Stimulated activated CD4-positive, alpha-beta T cell treated with anti-CD3 and anti-CD28 coated beads, Interleukin-4, amount 100 ng/mL, for 4 hours (primary cell): ENCODE measurements at regions not wholly inside any gene's neighbourhood (a gene's known extent, or its start where the extent isn't known, plus 50 kb on each side); places are given as distances from the start of the nearest gene placed in this dataset.
"Not testable (repeated sequence)": the region's sequence is repeated elsewhere in the genome, so short reads cannot be mapped to it uniquely, and the experiment has no call there.

ENCODE experiments used
- DNase-seq, 2 experiments: peaks; one replicate each; pipeline ENCODE4 v3.0.0-alpha.2; 2020

DNA sequence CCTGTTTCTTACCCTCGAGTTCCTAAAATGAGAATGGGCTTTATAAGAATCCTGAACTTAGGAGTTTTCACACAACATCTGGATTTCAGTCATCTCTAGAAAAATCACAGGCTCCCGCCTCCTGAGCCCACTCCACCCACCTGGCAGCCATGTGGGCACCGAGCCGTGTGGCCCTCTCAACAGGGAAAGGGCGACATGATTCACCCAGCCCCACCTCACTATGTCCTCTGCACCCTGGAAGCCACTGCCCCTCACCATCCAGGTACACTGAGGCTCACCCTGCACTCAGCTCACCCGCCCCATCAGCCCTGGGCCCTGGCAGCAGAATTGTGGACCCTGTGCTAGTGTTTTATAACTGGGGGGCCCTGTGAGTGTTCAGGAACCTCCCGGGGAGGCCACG is 101.5 kb downstream of the SHANK2 start:
- DNase-seq, result no peak

DNA sequence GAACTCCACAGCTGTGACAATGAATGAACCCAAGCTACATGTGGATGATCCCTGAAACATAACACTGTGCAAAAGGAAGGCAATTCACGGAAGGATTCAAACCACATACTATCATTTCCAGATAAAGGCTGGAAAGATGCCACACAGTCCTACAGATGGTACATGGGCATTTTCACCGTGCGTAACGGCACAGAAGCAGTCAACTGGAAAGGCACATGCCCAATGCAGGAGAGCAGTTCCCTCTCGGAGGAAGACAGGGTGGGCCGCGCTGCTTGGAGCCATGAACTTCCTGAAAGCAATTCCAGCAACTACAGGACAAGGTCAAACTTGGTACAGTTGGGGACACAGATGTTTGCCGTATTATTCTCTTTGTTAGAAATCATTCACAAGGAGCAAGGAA is 103.7 kb downstream of the SHANK2 start:
- no peak for DNase-seq

DNA sequence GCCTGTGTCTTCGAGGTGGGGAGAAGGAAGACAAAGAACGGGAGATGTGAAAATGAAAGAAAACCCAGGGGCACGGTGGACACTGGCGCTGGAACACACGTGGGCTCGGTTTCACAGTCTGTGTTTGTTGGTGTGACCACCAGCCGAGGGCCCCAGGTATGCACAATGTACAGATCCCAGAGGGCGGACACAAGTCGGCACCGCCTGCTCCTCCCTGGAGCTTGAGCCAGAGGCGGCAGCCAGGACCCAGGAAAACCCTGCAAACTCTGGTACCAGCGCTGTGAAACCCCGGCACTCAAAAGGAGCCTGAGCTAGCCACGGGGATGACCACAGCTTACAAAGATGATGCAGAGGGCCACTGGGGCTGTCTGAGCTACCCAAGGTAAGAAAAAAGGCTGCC is 105.0 kb downstream of the SHANK2 start:
- no peak for DNase-seq

DNA sequence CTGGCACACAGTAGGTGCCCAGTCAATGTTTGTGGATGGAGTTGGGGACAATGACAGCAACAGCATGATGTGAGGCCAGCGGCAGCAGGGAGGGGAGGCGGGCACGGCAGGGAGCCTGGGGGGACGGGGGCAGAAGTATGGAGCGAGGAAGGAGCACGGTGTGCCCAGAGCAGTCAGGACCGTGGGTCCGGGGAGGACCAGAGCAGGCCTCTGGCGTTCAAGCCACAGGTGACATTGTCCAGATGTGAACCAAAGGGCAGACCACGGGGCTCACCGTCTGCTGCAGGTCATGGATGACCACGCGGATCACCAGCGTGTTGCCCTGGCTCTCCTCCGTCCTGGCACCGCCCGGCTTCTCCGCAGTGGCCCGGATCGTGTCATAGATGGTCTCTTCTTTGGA is 105.5 kb downstream of the SHANK2 start:
- no peak for DNase-seq

DNA sequence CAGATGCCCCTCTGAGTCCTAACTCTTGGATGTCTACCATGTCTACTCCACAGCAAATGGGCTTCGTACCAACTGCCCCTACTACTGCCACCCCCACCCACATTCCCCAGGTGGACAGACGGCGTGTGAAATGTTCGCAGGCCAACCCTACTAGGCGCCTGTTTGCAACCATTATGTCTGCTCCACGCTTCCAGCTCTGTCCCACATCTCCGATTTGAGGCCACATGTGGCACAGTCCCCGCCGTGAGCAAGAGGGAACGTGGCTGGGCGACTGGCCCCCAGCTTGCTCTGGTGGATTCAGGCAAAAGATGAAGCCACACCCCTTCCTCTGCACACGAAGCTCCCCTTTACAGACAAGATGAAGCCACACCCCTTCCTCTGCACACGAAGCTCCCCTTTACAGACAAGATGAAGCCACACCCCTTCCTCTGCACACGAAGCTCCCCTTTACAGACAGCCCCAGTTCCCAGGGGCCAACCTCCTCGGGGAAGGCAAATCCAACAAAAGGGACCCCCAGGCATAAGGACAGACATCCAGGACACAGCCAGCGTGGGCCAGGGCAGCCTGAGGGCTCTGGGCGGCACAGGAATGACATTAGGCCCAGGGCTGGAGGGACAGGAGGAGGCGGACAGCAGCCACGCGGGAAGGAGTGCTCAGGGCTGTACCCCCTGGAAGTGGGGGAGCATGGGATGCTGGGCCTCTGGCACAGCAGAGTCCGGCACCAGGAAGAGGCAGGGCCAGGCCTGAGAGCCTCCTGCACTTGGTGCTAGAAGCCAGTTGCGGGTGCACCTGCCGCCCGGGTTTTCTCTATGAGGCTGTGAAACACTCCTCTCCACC is 106.2 kb downstream of the SHANK2 start:
- no peak for DNase-seq

DNA sequence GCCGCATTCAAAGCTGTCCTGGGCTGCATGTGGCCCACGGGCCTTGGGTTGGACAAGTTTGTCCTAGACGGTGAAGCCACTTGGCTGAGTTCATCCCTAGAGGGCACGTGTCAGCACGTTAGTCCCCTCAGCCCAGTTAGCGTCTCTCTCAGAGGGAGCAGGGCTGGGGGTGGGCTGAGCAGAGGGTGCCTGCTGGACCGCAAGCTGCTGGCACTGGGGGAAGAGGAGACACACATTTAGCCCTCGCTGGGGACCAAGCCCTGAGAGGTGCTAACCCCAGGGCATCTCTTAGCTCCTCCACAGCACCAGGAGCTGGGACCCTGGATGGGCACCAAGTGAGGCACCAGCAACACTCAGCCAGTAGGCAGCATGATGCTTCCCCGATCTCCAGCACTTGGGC is 107.0 kb downstream of the SHANK2 start:
- no peak for DNase-seq

DNA sequence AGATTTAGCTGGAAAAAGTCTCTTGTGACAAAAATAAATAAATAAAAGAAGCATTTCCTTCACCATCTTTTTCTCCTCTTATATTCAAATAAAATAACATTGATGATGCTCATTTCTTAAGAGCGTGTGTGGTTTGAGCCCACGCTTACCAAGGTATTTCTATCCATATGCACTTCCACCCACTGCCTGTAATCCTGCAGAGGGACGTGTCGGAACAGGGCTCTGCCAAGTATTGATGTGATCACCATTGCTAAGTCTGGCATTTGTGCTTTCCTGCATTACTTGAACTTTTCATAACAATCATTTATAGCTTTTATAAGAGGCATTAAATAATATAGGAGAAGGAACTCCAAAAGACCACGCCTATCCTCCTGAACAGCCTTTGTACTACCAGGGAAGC is 107.6 kb downstream of the SHANK2 start:
- DNase-seq, result no peak

DNA sequence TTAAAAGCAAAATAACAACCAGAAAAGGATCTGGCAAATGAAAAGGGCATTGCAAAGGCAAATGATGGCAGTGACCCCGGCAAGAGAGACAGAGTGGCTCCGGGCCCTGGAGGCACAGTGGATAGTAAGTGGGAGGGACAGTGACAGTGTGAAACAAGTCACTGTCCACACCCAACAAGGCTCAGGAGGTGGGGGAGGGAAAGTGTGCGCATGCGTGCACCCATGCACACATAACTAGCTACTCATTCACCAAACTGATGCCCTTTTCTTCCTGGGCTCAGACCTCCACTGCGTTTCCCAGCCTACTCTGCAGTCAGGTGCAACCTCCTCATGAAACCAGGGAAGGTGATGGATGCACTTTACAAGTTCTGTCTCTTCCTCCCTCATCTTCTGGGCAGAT is 108.4 kb downstream of the SHANK2 start:
- DNase-seq, result no peak

DNA sequence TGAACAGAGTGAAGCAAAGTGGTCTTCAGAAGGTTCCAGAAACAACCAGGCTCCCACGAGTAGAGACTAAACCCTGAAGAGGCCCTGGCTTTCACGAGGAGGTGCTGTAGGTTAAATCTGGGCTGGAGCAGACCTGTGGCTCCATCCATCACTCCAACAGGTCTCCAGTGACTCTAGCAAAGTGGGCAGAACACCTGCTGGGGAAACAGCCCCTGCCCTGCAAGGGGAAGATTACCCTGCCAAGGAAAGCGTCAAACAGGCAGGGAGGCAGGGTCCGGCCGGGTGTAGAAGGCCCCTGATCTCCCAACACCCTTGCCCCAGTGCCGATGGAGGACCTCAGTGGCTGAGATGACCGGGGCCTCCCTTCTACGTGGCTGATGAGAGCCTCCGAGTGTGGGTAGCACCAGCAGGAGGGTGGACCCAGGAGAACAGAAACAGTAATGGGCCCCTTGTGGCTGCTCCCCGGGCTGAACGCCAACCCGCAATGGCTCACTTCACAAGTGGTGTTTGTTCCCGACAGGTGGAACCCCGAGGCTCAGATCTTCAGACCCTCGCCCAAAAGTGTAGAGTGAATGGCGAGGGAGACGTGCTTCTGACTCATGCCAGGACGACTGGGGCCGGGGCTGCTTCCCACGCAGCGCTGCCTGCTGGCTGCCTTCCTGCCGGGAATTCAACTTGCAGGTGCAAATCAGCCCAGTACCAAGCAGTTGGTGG is 112.0 kb downstream of the SHANK2 start:
- DNase-seq, result no peak

DNA sequence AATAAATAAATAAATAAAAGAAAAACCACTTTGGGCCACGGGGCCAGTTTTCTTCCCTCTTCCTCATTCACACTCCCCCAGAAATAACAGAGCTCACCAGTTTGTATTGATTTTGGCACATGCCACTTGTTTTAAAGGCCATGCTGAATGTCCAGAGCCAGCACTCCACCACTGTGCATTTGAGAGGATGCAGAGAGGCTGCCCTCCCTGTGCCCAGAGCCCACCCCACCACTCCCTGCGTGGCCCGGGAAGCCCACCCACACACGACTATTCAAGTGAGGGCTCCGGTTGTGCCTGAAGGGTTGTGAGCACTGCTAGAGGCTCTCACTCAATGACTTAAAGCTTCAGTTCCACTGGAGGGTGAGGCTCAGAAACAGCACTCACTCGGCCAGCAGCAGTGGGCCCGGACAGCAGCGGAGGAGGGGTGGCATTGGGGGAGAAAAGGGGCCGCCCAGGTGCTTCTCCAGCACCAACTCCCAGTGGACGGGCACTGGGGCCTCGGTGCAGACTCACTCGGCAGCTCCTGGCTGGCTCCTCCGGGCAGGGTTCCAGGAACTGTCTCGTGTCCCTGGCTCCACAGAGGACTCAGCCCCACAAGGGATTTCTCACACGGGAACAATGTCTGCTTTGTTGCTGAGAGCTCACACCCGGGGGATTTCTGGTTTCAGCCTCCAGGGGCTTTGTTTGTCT is 112.7 kb downstream of the SHANK2 start:
- no peak for DNase-seq

DNA sequence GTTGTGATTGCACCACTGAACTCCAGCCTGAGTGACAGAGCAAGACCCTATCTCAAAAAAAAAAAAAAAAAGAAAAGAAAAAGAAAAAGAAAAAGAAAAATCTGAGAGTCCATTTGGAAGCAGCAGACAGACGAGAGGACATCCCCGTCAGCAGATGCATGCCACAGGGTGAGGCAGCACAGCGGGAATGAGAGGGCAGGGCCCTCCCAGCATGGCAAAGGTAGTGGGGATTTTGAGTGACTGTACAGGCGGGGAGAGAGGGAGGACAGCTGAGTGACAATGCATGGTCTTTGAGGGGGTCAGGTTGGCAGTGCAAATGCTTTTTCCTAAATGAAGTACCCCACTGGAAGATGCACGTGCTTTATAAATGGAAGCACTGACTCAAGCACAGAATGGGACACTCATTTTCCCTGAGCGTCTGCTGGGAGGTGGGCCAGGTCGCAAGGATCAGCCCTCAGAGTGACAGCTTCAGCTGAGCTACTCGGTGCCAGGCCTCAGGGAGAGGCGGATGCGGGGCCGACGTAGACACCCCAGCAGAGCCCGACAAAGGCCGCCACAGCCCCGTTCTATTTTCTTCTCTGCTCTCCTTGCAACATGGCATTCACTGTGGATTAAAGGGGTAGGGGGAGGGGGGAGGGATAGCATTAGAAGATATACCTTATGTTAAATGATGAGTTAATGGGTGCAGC is 113.5 kb downstream of the SHANK2 start:
- DNase-seq, result no peak

DNA sequence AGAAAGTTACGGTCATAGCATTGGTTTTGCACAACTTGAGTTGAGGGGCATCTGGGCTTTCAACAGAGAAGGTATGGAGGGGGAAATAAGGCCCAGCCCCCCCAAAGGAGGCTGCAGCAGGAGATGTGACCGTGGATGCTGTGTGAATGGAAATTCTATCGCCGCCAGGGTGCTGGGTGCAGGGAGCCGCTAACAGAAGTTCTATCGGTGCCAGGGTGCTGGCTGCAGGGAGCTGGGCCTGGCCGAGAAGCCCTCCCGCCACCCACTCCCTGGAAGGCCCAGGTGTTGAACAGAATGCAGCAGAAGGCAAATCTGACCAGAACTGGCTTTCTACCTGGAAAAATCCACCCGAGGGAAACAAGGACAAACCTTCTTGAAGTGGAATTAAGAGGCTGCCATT is 115.0 kb downstream of the SHANK2 start:
- no peak for DNase-seq

DNA sequence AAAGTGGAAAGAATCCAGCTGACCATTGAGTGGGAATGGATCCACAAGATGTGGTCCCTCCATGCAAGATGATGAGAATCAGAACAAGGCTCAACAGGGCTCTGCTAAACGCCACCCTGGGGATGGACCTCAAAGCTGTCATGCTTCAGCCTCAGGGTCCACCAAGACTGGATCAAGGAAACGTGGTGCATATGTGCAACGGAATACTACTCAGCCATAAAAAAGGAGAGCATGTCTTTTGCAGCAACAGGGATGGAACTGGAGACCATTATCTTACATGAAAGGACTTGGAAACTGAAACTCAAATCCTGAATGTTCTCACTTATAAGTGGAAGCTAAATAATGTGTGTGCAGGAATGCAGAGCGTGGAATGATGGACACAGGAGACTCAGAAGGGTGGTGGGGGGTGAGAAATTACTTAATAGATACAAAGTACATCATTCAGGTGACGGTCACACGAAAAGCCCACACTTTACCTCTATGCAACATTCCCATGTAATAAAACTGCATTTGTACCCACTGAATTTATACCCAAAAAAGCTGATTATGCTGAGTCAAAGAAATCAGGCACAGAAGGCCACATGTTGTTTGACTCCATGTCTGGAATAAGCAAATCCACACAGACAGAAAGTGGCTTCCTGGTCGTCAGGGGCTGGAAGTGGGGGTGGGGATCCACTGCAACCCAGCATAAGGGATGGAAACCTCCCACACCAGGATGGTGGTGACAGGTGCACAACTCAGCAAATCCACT is 116.1 kb downstream of the SHANK2 start:
- no peak for DNase-seq

DNA sequence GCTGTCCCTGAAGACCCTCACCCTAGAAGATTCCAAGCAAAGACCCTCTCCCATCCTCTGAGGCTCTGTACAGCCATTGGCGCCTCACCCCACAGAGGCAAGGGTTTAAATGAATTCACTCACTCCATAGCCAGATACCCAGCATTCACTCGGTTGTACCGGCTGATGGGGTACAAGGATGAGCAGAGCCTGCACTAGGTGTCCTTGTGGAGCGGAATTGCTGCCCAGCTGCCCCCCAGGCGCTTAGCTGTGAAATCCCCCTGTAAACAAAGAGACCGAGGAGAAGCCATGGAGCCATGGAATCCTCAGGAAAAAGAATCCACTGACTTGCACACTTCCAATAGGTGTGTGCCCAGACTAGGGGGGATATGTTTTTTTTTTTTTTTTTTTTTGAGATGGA is 117.3 kb downstream of the SHANK2 start:
- no peak for DNase-seq

DNA sequence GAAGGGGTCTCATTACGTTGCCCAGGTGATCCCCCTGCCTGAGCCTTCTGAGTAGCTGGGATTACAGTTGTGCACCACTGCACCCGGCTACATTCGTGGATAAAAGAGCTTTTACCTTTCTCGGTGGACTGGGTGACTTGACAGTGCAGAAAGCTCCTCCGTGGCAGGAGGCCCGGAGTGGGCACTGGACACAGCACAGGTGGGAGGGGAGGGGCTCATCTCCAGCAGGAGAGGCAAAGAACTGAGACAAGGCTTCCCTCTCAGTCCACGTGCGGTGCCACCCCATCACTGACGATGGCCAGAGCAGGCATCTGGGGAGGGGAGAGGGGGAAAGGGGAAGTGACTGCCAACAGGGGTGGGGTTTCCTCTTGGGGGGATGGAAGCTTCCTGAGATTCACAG is 118.4 kb downstream of the SHANK2 start:
- no peak for DNase-seq

DNA sequence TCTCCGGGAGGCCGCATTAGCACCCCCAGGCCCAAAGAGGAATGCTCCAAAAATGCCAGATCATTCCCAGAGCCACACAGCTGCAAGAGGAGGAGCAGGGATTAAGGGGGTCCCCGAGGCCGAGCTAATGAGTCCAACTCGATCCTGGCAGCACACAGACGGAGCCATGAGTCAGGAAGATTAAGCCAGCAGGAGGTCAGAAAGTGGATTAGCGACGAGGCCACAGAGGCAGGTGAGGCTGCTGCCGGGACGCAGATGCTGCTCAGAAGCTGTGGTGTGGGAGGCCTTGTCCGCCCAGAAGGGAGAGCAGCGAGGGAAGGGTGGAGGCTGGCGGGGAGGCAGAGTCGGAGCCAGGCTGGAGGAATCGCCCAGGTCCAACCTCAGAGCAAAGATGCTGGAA is 120.5 kb downstream of the SHANK2 start:
- no peak for DNase-seq

DNA sequence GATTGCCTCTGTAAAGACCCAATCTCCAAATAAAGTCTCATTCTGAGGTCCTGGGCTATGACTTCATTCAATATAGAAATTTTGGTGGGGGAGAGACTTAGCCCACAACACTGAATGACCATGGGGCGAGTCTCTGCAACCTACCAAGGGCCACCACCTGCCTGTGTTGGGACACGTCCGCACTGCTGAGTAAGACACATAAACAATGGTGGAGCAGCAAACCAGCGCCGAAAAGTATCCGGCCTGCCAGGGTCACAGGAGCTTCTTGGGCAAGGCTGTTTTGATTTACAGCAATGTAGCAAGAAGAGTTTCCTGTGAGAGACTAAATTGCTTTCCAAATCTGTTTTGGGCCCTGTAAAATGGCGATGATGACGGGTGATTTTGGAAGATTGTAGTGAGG is 122.3 kb downstream of the SHANK2 start:
- no peak for DNase-seq

DNA sequence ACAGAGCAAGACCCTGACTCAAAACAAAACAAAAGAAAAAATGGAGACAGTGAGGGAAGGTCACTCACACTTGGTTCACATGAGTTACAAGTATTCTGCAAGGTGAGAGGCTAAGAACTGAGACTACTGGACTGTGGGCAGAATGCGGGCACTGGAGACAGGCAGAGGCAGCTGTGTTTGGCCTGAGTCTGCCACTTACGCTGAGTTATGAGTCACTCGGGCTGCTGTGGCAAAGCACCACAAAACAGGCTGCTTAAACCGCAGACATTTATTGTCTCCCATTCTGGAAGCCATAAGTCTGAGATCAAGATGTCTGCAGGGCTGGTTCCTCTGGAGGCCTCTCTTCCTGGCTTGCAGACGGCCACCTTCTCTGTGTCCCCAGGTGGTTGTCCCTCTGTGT is 122.8 kb downstream of the SHANK2 start:
- DNase-seq, result no peak

DNA sequence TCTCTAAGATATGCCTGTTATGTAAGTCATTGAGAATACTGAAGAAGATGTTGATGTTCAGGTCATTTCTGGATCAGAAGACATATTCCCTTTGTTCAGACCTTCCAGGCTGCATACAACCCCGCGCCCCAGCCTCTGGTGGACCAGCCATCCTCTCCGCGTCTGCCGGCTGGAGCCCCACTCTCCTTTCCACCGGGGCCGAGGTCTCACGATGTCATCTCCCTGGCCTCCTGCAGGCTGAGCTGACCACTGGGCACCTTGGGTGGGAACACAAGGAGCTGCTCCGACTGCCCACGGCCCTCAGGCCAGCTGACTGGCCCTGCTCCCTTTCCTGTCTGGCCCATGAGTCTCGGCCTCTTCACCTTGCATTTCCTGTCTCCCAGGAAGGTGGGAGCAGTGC is 124.6 kb downstream of the SHANK2 start:
- DNase-seq, result no peak

DNA sequence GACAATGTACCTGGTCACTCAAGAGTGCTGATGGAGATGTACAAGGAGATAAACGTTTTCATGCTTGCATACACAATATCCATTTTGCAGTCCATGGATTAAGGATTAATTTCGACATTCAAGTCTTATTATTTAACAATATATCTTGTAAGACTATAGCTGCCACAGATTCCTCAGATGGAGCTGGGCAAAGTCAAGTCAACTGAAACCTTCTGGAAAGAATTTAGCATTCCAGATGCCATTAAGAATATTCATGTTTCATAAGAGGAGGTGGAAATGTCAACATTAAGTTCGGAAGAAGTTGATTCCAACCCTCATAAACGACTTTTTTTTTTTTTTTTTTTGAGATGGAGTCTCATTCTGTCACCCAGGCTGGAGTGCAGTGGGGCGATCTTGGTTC is 126.0 kb downstream of the SHANK2 start:
- DNase-seq, result not testable (repeated sequence)

DNA sequence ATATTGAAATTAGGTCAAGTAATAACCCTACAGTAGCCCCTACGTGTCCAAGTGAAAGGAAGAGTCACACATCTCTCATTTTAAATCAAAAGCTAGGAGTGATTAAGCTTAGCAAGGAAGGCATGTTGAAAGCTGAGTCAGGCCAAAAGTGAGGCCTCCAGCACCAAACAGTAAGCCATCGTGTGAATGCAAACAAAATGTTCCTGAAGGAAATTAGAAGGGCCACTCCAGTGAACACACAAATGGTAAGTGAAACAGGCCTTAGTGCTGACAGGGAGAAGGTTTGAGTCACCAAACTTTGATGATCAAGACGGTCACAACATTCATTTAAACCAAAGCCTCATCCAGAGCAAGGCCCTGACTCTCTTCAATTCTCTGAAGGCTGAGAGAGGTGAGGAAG is 127.2 kb downstream of the SHANK2 start:
- no peak for DNase-seq

DNA sequence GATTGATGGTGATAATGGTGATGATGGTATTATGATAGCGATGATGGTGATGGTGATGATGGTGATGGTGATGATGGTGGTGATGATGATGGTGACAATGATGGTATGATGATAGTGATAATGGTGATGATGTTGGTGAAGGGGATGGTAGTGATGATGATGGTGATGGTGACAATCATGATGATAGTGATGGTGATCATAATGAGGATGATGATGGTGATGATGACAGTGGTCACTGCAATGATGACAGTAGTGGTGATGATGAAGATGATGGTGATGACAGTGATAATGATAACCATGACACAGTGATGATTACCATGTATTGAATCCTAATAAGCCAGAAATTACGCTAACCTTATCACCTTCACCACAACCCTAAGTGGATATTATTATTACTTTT is 128.2 kb downstream of the SHANK2 start:
- no peak for DNase-seq

DNA sequence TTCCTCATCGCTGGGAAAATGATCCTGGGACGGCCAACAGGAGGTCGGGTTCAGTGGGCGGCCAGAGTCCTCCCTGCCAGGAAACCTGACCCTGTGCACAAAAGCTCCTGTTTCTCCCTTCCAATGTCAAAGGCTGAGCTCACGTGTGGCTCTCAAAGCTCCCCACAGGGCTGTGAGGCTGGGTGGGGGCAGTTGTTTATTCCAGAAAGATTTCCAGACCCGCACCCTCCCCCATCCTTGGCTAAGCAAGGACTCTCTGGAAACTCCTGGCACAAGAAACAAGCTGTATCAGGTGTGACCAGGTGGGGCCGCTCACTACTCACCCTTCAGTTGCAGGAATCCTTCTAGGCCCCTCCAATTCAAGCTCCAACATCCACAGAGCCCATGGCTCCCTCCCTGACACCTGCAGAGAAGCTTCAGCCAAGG is 131.9 kb downstream of the SHANK2 start:
- DNase-seq, result no peak
